Activated CD4-positive, alpha-beta T cell treated with anti-CD3 and anti-CD28 coated beads, Interleukin-2, Interleukin-6, amounts not matched to agents 100 ng/mL and 50 ng/mL, durations not matched to agents 16 hours and 8 hours (primary cell): ENCODE measurements at regions not wholly inside any gene's neighbourhood (a gene's known extent, or its start where the extent isn't known, plus 50 kb on each side); places are given as distances from the start of the nearest gene placed in this dataset.

Experiments used
- DNase-seq: peaks from one replicate; pipeline ENCODE4 v3.0.0-alpha.2; 2020

DNA sequence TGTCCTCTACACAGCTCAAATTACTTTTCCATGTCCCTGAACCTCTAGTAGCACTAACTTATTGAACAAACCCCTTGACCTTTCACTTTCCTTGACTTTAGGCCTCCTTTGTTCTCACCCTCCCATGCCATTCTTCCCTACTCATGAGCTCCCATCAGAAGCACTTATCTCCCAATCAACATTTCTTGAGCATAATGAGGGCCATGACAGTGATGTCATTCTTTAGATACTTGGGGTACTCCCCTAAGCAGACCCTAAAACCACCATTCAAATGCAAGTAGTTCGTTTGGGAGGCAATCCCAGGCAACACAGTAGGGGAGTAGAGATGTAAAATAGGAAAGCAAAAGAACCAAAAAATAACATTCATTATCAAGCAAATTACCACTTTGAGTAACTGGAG, 115.9 kb upstream of the ARHGAP28 start:
- no peak for DNase-seq

- DNase-seq: no peak
Observed at GRCh38 chr18:6614952-6615351, 114.6 kb upstream of the ARHGAP28 start.

- DNase-seq: no peak
Observed at GRCh38 chr18:6616981-6617380, 112.5 kb upstream of the ARHGAP28 start.

- DNase-seq: no peak
Observed at GRCh38 chr18:6621437-6621836, 108.1 kb upstream of the ARHGAP28 start.

GRCh38 chr18:6623278-6623677, 106.2 kb upstream of the ARHGAP28 start:
- no peak for DNase-seq

- DNase-seq: no peak
Observed at GRCh38 chr18:6624271-6624660, 105.2 kb upstream of the ARHGAP28 start.

- DNase-seq: no peak
Observed at GRCh38 chr18:6624661-6625311, 104.7 kb upstream of the ARHGAP28 start.

DNA sequence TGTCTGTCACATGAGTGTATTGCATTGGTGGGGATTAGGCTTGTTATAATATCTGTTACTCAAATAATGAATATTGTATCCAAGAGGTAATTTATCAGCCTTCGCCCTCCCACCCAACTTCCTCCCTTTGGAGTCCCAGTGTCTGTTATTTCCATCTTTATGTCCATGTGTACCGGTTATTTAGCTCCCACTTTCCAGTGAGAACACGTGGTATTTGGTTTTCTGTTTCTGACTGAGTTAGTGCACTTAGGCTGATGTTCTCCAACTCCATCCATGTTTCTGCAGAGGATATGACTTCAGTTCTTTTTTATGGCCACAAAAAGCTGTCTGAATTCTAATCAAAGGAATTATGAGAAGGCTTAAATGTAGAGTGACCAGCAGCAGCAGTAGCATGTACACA, 104.0 kb upstream of the ARHGAP28 start:
- DNase-seq: no peak

GRCh38 chr18:6626457-6626856, 103.1 kb upstream of the ARHGAP28 start:
- DNase-seq: no peak

- no peak for DNase-seq
Observed at GRCh38 chr18:6627645-6628044, 101.9 kb upstream of the ARHGAP28 start.

DNA sequence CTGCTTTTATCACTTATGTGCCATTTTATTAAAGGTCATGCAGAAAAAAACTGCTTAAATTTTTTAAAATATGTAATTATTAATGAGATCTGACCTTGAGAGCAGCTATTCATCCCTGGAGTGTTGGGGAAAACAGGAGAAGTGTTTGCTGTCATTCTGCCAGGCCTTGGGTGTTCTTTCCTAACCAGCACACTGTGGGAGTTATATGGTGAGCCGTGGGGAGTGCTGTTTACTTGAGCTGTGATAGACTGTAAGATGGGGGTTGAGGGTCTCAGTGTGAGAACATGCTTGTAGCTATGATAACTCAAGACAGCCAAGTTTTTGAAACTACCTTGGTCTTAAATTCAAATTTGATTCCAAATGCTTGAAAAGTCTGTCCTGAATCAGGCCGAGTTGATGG, 101.3 kb upstream of the ARHGAP28 start:
- no peak for DNase-seq

DNA sequence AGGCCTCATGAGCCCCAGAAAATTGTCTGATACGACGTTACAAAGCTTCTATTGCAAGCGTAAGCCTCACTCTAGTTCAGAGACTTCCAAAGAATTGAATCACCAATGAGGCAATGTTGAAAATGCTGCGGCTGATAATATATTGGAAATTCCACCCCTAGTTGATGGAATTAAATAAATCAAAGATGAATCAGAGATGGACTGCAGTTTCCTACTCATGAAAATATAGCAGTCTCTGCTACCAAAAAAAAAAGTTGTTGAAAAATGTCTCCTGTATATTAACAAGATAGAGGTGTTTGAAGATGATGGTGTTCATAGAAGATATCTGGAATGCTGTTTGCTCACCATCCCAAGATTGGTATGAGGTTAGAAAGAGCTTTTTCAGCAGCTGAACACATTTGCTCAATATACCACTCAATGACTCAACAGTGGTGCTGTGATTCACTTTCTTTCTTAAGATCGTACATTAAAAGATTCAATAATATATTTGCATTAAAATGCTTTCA, 99.8 kb upstream of the ARHGAP28 start:
- DNase-seq: no peak

- DNase-seq: no peak
Observed at GRCh38 chr18:6633310-6633709, 96.2 kb upstream of the ARHGAP28 start.

DNA sequence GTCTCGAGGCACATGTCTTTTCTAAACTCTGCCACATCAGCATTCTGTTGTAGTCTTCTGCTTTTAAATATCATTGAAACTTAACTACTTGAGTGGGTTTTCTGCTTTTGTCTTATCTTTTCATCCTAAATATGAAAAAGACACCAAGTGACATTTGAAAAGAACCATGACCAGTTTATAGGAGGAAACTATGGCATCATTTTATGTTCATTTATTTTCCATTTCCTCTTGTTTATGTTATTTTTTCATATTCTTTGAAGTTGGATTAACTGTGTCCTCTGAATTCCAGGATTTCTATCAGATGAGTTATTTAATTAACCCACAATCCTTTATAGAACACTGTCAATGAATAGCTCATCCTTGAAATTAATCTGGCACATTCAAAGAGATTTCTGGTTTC, 93.4 kb upstream of the ARHGAP28 start:
- no peak for DNase-seq

GRCh38 chr18:6638447-6638846, 91.1 kb upstream of the ARHGAP28 start:
- no peak for DNase-seq

GRCh38 chr18:6639305-6639704, 90.2 kb upstream of the ARHGAP28 start:
- DNase-seq: no peak

DNA sequence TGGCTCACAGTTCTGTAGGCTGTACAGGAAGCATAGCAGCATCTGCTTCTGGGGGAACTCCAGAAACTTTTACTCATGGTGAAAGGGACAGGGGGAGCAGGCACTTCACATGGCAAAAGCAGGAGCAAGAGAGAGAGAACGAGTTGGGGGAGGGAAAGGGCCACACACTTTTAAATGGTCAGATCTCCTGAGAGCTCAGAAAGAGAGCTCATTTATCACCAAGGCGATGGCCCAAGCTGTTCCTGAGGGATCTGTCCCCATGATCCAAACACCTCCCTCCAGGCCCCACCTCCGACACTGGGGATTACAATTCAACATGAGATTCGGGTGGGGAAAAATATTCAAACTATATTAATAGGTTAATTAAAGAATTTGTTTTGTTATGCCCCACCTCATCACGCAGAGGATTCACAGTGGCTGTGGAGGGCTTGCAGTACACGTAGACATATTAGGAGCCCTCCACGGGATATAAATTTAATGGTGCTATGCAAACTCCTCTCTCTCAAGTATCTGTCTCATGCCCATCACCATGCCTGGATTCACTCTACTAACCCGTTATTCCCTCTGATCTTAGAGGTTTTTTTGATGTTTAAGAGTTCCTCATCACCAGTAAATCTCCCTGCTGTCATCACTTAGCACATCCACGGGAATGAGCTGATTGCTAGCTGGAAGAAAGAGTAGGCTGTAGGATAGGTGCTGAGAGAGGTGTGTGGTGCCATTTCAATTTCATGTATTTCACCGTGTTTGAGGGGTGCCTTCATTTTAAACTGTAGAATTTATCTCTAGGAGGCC, 84.5 kb upstream of the ARHGAP28 start:
- DNase-seq: no peak

DNA sequence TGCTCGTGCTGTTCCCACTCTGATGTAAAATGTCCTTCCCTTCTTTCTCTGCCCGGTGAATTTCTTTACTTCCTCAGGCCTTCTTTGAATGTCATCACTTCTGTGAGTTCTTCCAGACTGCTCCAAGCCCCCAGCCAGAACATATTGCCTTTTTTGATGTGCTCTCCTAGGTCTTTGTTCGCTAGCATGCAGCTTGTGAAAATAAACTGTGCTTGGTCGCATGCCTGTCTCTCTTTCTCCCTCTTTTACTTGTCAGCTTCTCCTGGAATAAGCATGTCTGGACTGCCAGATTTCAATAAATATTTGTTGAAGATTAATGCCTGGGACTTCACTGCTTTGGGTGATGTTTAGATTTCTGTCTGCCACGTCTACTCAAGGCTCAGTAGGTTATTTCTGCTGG, 82.7 kb upstream of the ARHGAP28 start:
- no peak for DNase-seq

- no peak for DNase-seq
Observed at GRCh38 chr18:6648581-6648980, 80.9 kb upstream of the ARHGAP28 start.

DNA sequence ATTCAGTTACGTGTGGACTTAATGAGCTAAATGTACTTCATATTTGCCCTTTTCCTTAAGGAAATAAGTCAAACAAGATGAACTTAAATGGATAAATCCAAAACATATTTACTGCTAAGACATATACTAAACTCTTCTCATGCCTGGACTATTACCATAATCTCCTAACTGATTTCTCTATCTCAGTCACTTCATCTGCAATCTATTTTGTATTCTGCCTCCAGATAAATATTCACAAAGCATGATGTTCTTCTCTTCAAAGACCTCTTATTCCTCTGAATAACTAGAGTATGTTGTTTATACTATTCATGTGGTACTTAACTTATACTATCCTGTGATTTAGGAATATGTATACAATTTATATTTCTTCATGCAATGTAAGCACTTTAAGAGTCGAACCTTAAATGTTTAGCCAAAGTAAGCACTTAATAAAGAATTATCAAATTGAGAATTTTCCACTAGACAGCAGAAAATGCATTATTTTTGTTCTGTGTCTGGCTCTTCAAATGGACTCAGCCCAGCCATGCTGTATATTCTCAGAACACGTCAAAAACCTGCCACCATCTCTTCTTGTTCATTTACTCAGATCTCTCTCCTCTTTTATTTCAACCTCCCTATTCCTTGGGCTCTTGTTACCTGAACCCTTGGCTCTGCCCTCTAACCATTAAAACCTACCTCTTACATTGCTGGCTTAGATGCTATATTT, 79.9 kb upstream of the ARHGAP28 start:
- DNase-seq: no peak

DNA sequence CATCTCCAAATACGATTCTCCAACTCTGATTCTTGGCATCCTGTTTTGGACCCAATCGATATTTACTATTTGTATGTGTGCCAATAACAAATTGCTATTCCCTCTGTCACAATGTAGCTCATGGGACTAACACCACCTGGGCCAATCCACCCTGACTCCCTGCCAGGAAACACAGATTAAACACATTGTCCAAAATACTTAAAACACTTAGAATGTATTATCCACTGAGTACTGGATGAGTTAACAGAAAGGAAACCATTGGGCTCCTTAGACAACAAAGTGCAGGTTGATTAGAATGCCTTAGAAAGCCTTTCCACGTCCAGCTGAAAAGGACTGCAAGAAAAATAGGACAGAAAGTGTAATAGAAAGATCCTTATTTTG, 79.4 kb upstream of the ARHGAP28 start:
- no peak for DNase-seq

DNA sequence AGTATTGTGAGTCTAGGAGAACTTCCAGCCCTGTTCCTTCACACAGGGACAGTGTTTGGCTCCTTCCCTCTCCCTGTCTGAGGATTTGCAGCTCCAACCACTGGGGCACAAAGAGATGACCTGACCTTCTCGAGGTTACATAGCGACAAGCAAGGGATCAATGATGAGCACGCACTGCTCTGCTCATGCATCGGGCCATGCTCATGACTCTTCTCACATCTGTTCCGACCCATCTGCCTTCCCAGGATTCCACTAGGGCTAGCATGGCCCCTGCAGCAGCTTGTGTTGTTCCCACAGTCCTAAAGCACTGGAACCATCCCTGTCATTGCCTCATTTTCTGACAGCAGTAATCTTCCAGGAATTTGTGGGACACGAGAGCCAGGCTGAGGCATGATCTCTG, 78.8 kb upstream of the ARHGAP28 start:
- DNase-seq: no peak

DNA sequence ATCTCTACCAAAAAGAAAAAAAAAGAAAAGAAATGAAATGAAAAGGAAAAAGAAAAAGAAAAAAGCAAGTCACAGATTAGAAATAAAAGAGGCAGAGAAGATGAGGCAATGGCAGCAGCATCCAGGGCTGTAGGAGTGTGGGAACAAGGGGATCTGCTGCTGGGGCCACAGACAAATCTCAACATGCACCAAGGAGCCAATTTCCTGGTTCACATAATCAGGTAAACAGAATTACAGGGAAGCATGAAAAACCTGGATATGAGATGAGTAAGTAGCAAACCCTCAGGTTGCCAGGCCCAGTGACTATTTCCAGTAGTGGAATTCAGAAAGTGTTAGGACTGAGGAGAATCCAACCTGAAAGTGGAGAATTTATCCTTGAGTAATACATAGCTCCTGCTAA, 77.4 kb upstream of the ARHGAP28 start:
- DNase-seq: no peak

GRCh38 chr18:6653880-6654279, 75.6 kb upstream of the ARHGAP28 start:
- no peak for DNase-seq
